HS-27A (cell line): ENCODE measurements at regions not wholly inside any gene's neighbourhood (a gene's known extent, or its start where the extent isn't known, plus 50 kb on each side); places are given as distances from the start of the nearest gene placed in this dataset.

Source experiments
- DNase-seq: peaks from one replicate; pipeline ENCODE4 v3.0.0-alpha.2; 2012; ENCODE audit warnings: low read depth, missing footprints

DNA sequence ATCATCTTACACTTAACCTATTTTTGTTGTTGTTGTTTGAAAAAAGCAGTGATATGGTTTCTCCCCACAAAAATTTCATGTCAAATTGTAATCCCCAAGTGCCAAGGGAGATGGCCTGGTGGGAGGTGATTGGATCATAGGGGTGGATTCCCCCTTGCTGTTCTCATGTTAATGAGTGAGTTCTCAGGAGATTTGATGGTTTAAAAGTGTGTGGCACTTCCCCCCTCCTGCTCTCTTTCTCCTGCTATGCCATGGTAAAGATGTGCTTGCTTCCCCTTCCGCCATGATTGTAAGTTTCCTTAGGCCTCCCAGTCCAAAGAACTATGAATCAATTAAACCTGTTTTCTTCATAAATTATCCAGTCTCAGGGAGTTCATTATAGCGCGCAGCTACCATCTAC lies 1362.7 kb upstream of the FAM98A start:
- no peak for DNase-seq

- DNase-seq = no peak
These were observed 1355.7 kb upstream of the FAM98A start for GRCh38 chr2:34954758-34955157.

- no peak for DNase-seq
These were observed 1351.7 kb upstream of the FAM98A start for GRCh38 chr2:34950797-34951196.

- DNase-seq = no peak
These were observed 1350.2 kb upstream of the FAM98A start for GRCh38 chr2:34949316-34949715.

DNA sequence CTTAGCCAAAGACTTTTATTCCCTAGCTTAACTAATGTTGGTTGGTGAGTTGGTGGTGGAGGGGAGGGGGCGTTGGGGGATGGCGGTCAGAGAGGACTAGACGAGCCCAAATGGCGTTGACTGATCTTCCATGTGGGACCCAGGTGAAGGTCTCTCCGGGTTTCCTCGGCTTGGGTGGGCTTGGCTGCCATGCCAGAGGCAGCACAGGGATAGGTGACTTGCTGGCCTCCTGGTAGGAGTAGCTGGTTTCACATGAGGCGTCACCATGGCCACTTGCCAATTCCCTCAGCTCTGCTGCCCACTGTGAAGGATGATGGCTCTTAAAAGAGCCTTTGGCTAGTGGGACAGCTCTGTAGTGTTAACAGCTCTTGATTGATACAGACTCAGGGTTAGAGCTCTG lies 1337.0 kb upstream of the FAM98A start:
- no peak for DNase-seq

DNA sequence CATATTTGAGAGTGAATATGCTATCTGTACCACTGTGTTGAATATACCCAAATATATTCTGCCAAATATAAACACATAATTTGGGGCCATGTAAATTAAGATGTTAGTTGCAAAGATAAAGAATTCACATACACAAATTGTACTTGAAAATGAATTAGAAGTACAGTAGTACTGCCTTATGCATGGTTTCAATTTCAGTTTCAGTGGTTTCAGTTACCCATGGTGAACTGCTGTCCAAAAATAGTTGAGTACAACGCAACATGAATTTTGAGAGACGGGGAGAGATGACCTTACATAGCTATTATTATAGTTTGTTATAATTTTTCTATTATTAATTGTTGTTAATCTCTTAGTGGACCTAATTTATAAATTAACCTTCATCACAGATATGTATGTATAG lies 1313.0 kb upstream of the FAM98A start:
- no peak for DNase-seq

DNA sequence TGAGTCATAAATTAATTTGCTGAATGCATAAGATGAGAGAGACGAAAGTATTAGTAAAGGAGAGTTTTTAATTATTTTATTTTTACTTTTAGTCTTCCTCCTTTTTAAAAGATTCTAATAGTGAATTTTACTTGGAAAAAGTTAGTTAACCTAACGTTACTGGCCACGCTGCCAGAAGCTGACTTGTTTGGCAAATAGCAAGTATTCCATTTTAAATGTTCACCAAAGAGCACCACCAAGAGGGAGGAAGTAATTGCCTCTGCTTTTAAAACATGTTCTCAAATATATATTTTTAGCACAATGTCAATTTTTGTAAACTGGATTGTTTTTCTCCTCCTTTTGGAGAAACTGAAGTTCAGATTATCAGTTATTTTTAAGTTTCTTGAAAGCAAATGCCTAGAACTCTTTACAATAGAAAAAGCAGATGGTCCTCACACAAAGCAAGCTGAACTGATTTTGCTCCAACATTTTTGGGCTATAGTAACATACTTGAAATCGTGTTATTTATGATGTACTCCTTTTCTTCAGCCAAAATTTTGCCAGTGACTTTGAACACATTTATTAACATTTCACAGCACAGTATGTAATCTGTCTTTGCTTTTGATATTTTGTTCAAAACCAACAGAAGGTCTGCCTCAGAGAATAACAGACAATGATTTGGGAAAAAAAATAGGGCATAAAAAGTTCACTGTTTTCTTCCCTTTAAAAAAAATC lies 1311.0 kb upstream of the FAM98A start:
- DNase-seq = no peak

DNA sequence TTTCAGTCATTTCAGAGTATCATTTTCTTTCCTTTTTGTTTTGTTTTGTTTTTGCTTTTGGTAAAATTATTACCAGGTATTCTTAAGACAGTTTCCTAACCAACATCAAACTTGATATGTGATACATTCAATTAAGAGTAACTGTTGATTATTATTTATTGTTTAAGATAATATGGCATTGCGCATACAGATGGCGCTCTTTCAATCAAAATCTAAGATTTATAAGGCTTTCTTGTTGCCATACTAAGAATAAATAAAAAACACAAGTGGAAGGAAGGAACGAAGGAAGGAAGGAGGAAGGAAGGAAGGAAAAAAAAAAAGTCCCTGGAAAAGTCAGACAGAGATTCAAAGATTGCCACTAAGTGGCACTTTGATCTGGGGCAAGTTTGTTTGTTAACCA lies 1308.7 kb upstream of the FAM98A start:
- no peak for DNase-seq

DNA sequence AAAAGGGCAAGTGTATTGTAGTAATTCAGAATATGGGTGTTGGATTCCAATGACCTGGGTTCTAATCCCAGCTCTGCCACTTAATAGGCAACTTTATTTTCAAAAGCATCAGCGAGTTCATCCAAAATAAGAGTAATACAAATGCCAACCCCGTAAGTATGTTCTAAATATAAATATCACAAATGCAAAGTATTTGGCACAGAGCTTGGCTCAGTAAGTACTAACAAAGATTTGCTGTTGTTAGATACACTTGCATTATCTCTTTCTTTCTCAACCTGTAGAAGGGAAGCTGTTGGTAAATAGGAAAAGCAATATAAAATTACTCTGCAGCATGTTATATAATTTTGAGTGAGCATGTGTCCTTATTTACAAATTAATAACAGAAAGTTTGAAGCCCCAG lies 1302.6 kb upstream of the FAM98A start:
- DNase-seq = no peak

- DNase-seq = no peak
These were observed 1300.0 kb upstream of the FAM98A start for GRCh38 chr2:34899079-34899478.

- DNase-seq = no peak
These were observed 1293.7 kb upstream of the FAM98A start for GRCh38 chr2:34892766-34893165.

DNA sequence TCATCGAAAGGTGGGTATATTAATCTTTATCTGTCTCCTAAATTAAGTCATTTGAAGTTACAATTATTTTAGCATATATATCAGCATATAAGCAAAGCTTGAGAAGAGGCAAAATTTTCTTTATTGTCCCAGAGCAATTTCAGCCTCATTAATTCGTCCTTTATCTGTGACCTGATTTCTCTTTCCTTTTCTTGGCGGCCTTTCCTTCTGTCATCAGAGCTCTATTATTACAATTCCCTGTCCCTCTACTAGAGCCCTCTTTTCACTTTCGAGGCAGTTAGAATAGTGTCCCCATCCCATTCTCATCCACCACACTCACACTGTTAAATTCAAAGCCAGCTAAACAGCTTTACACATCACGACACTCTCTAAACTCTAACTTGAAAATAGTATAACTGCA lies 1293.2 kb upstream of the FAM98A start:
- DNase-seq = no peak

DNA sequence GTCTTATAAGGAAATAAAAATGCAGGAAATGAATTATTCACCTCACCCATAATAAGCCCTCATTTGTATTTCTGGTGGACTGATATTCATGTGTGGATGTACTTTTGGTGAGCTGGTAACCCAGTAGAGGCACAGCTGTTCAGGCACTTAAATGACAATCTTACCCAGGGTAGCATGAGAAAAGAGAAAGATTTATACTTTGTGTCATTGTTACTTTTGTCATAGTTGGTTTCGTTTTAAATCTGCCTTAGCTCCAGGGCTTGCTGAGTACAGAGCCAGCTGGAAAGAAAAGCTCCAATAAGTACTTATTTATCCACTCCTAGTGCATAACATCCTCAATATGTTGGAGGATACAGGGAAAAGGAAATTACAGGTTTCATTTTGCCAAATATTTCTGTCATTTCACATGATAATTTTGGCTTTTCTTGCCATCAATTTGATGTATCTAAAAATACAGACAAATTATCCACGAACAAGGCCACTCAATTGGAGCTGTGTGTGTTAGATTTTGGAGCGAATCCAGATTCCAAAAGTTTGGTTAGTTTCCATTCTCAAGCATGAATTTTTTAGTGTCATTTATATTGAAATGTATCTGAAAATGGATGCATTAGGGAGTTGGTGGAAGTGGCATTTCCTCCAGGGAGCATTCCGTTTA lies 1276.1 kb upstream of the FAM98A start:
- no peak for DNase-seq

DNA sequence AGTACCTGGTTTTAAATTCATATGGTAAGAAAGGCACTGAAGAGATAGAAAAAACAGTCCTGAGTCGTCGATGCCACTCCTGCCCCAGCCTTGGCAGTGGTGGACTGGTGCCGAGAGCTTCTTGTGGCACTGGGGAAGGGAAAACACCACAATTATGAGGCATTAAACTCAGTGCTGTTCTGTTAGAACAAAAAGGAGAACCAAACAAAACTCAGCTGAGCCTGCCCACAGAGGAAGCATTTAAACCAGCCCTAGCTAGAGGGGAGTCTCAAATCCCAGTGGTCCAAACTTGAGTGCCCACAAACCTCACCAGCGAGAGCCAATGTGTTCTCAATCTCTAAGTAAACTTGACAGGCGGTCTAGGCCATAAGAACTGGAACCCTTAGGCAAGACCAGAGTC lies 1254.5 kb upstream of the FAM98A start:
- DNase-seq = no peak

DNA sequence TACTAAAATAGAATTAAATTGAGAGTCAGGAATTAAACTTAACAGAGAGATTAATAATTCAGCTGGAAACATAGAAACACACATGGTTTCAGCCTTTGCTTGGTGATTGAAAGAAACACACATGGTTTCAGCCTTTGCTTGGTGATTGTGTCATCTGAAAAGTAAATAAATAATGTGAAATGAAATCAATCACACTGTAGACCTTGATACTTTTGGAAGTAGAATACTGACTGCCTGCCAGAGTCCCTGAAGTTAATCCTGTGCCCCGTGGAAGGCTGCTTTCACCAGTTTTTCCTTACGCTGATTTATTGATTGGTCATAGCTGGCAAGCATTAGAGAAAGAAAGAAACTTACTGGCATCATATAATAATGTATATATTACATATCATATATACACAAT lies 1252.7 kb upstream of the FAM98A start:
- no peak for DNase-seq

DNA sequence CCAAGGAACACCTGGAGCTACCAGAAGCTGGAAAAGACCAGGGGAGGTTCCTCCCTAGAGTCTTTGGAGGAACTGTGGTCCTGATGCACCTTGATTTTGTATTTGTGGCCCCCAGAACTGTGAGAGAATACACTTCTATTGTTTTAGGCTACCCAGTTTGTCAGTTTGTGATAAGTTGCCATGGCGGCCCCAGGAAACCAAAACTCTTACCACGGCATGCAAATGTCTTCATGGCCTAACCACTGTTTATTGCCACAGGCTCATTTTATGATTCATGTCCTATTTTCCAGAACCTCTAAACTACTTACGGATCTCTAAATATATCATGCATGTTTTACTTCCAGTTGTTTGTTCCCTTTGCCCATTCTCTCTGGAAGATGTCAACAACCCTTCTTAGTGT lies 1250.7 kb upstream of the FAM98A start:
- DNase-seq = no peak

GRCh38 chr2:34848691-34849090 lies 1249.6 kb upstream of the FAM98A start:
- no peak for DNase-seq

DNA sequence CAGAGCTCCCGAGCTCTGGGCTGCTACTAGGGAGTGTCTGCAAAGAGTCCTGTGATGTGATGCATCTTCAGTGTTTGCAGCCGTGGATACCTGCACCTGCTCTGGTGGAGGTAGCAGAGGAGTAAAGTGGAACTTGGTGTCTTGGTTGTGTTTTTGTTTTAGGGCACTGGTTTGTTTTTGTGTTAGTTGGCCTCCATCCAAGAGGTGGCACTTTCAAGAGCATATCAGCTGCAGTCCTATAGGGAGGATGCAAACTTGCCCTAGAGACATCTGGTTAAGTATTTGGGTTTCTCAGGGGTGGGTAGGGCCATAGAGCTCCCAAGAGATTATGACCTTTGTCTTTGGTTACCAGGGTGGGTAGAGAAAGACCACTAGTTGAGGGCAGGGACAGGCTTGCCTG lies 1249.0 kb upstream of the FAM98A start:
- DNase-seq = no peak

DNA sequence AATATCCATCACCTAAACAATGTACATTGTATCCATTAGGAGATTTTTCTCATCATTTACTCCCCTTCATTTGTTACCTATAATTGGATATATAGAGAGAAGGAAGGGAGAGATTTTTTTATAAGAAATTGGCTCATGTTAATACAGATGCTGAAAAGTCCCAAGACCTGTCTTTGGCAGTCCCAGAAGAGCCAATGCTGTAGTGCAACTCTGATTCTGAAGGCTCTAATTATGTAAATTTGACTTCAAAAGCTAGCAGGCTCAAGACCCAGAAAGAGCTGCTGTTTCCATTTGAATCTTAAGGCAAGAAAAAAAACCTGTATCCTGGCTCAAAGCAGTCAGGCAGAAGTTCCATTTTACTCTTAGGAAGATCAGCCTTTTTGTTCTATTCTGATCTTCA lies 1245.5 kb upstream of the FAM98A start:
- DNase-seq = no peak

- no peak for DNase-seq
These were observed 1239.3 kb upstream of the FAM98A start for GRCh38 chr2:34838408-34838807.

- DNase-seq = no peak
These were observed 1237.3 kb upstream of the FAM98A start for GRCh38 chr2:34836361-34836760.

- no peak for DNase-seq
These were observed 1232.0 kb upstream of the FAM98A start for GRCh38 chr2:34831096-34831495.

- DNase-seq = no peak
These were observed 1229.4 kb upstream of the FAM98A start for GRCh38 chr2:34828481-34828880.

GRCh38 chr2:34827398-34827797 lies 1228.3 kb upstream of the FAM98A start:
- no peak for DNase-seq
